Parathyroid adenoma (tissue), 2 donors: ENCODE measurements at regions not wholly inside any gene's neighbourhood (a gene's known extent, or its start where the extent isn't known, plus 50 kb on each side); places are given as distances from the start of the nearest gene placed in this dataset.

Experiments
- H2AFZ ChIP-seq: fragments of 300-600 bp; sonication (generic); one replicate; pipeline ENCODE4 v1.7.0; 2017; ENCODE audit warnings: antibody characterized with exemption, mild to moderate bottlenecking
- H3K27ac ChIP-seq: fragments of 300-600 bp; sonication (generic); one replicate; pipeline ENCODE4 v1.7.0; 2017
- H3K27me3 ChIP-seq: fragments of 300-600 bp; sonication (generic); one replicate; pipeline ENCODE4 v1.7.0; 2017; ENCODE audit warnings: low read length; ENCODE audit not compliant: control insufficient read depth, insufficient read depth
- H3K36me3 ChIP-seq: fragments of 300-600 bp; sonication (generic); one replicate; pipeline ENCODE4 v1.7.0; 2017; ENCODE audit warnings: low read length; ENCODE audit not compliant: control insufficient read depth, insufficient read depth
- H3K4me1 ChIP-seq: fragments of 300-600 bp; sonication (generic); one replicate; pipeline ENCODE4 v1.7.0; 2017; ENCODE audit warnings: control low read depth
- H3K4me2 ChIP-seq: fragments of 300-600 bp; sonication (generic); one replicate; pipeline ENCODE4 v1.7.0; 2017; ENCODE audit warnings: low read length
- H3K4me3 ChIP-seq: fragments of 300-600 bp; sonication (generic); one replicate; pipeline ENCODE4 v1.7.0; 2017; ENCODE audit warnings: low read depth, low read length
- H3K79me2 ChIP-seq: fragments of 300-600 bp; sonication (generic); one replicate; pipeline ENCODE4 v1.7.0; 2017; ENCODE audit warnings: control low read depth
- H3K9ac ChIP-seq: fragments of 300-600 bp; sonication (generic); one replicate; pipeline ENCODE4 v1.7.0; 2017; ENCODE audit warnings: mild to moderate bottlenecking
- H3K9me3 ChIP-seq: fragments of 300-600 bp; sonication (generic); one replicate; pipeline ENCODE4 v1.7.0; 2017; ENCODE audit warnings: low read length; ENCODE audit not compliant: control insufficient read depth
- CTCF ChIP-seq: fragments of 300-600 bp; sonication (generic); IDR thresholded peaks from one replicate; pipeline ENCODE4 v1.7.0; 2017; ENCODE audit warnings: antibody characterized with exemption, mild to moderate bottlenecking
- donor health status: primary hyperparathyroidism.

GRCh38 chr5:60445427-60445826 lies 254.5 kb downstream of the DEPDC1B start:
- Histone ChIP-seq H3K27ac (no peak overlapping the region), H3K9ac (no peak overlapping the region), H3K36me3 (no peaks in the 10 kb centered on the region), H3K4me1 (no peaks in the 10 kb centered on the region), H3K79me2 (no peaks in the 10 kb centered on the region), H3K9me3 (no peaks in the 10 kb centered on the region), H3K4me3 (no peak overlapping the region), H3K27me3 (no peaks in the 10 kb centered on the region), H3K4me2 (no peak overlapping the region), H2AFZ (no peak overlapping the region)
- no peak for TF ChIP-seq CTCF

- no peaks in the 10 kb centered on the region for H3K27me3 ChIP-seq
- no peak overlapping the region for H3K4me2 ChIP-seq
- H3K4me1 ChIP-seq, result no peaks in the 10 kb centered on the region
- H3K4me3 ChIP-seq, result no peak overlapping the region
- TF ChIP-seq CTCF, result no peak
- no peak overlapping the region for H3K9ac ChIP-seq
- H2AFZ ChIP-seq, result no peak overlapping the region
- H3K9me3 ChIP-seq, result no peaks in the 10 kb centered on the region
- H3K27ac ChIP-seq, result no peak overlapping the region
- no peaks in the 10 kb centered on the region for H3K79me2 ChIP-seq
- H3K36me3 ChIP-seq, result no peaks in the 10 kb centered on the region
Measured at GRCh38 chr5:60444661-60445360, 255.2 kb downstream of the DEPDC1B start.

- no peak overlapping the region for H3K4me3 ChIP-seq
- no peak overlapping the region for H3K9ac ChIP-seq
- H3K27me3 ChIP-seq, result no peaks in the 10 kb centered on the region
- no peak overlapping the region for H2AFZ ChIP-seq
- TF ChIP-seq CTCF, result no peak
- H3K9me3 ChIP-seq, result no peaks in the 10 kb centered on the region
- H3K4me1 ChIP-seq, result no peaks in the 10 kb centered on the region
- no peak overlapping the region for H3K4me2 ChIP-seq
- no peaks in the 10 kb centered on the region for H3K79me2 ChIP-seq
- no peaks in the 10 kb centered on the region for H3K36me3 ChIP-seq
- H3K27ac ChIP-seq, result no peak overlapping the region
Measured at GRCh38 chr5:60439552-60439951, 260.4 kb downstream of the DEPDC1B start.

GRCh38 chr5:60437308-60437707 lies 262.7 kb downstream of the DEPDC1B start:
- no peak overlapping the region for H3K4me2 ChIP-seq
- H3K4me3 ChIP-seq, result no peak overlapping the region
- H3K79me2 ChIP-seq, result no peaks in the 10 kb centered on the region
- no peaks in the 10 kb centered on the region for H3K9me3 ChIP-seq
- H3K27ac ChIP-seq, result no peak overlapping the region
- no peaks in the 10 kb centered on the region for H3K36me3 ChIP-seq
- H3K9ac ChIP-seq, result no peak overlapping the region
- TF ChIP-seq CTCF, result no peak
- no peaks in the 10 kb centered on the region for H3K4me1 ChIP-seq
- H2AFZ ChIP-seq, result no peak overlapping the region
- no peaks in the 10 kb centered on the region for H3K27me3 ChIP-seq

- TF ChIP-seq CTCF, result no peak
- Histone ChIP-seq H3K27me3 (no peaks in the 10 kb centered on the region), H2AFZ (no peak overlapping the region), H3K27ac (no peak overlapping the region), H3K4me2 (no peak overlapping the region), H3K4me1 (no peaks in the 10 kb centered on the region), H3K4me3 (no peak overlapping the region), H3K9me3 (no peaks in the 10 kb centered on the region), H3K79me2 (no peaks in the 10 kb centered on the region), H3K9ac (no peak overlapping the region), H3K36me3 (no peaks in the 10 kb centered on the region)
Measured at GRCh38 chr5:60436518-60436917, 263.4 kb downstream of the DEPDC1B start.
